ENCODE measurements at regions not wholly inside any gene's neighbourhood (a gene's known extent, or its start where the extent isn't known, plus 50 kb on each side); places are given as distances from the start of the nearest gene placed in this dataset.

DNA sequence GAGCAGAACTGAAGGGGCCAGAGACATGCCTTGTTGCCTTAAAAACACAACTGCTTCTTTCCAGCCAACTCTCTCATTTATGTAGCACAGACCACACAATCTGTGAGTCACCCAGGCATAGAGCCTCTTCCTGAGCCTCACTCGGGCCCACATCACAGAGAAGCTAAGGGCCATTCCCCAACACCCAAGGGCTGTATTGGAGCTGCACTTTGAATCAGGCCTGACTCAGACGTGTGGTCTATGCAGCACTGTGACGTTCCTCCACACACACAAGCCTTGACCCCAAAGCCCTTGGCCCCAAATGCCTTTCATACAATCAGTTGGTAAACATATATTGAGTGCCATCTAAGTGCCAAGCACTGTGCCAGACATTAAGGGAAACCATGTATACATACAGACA lies 308.9 kb upstream of the DYNLRB2 start:
- WGBS, 2 donors (ENCODE audit: low coverage in 1 of 2) = 38 to 100% methylated on average over 1 of the region's 3 CpGs
- H3K9me3 ChIP-seq = peaks cover 0 to under 1% (median 0%) of the 10 kb centered on the region in 3 donors
- H3K36me3 ChIP-seq = no peaks in the 10 kb centered on the region
- no peak overlapping the region for H3K4me3 ChIP-seq
- TF ChIP-seq CTCF (IDR thresholded peaks at IDR 0.05) (no peak), EP300 (IDR thresholded peaks at IDR 0.05) (no peak), POLR2A (IDR thresholded peaks at IDR 0.05) (no peak), POLR2AphosphoS5 (IDR thresholded peaks at IDR 0.05) (no peak)
- H3K27me3 ChIP-seq = no peaks in the 10 kb centered on the region
- no peak overlapping the region for H3K27ac ChIP-seq
- no peak for ATAC-seq
- peaks cover 0 to 3% (median 0%) of the 10 kb centered on the region in 3 donors for H3K4me1 ChIP-seq

DNA sequence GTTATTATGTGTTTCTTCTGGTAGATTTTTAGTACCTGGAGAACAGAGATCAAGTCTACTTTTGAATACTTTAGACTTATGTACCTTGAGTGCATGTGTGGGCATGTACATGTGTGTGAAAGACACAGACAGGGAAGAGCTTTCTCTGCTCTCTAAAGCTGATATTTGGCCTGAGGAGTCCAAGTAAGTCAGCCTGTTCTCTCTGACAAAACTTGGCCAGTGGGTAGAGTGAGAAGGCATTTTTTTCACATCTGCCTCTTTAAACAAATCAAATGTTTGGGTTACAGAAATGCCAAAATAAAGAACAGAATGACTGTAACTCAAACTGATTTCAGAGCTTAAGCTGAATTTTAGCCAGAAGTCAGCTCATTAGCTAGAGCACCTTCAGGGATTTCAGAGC lies 309.7 kb upstream of the DYNLRB2 start:
- H3K4me1 ChIP-seq = peaks cover 0 to 3% (median 0%) of the 10 kb centered on the region in 3 donors
- TF ChIP-seq EP300 (IDR thresholded peaks at IDR 0.05) = no peak
- TF ChIP-seq POLR2AphosphoS5 (IDR thresholded peaks at IDR 0.05) = no peak
- H3K4me3 ChIP-seq = no peak overlapping the region
- no peak overlapping the region for H3K27ac ChIP-seq
- no peaks in the 10 kb centered on the region for H3K27me3 ChIP-seq
- no peak for ATAC-seq
- peaks cover 0 to 8% (median 0%) of the 10 kb centered on the region in 3 donors for H3K9me3 ChIP-seq
- H3K36me3 ChIP-seq = no peaks in the 10 kb centered on the region

DNA sequence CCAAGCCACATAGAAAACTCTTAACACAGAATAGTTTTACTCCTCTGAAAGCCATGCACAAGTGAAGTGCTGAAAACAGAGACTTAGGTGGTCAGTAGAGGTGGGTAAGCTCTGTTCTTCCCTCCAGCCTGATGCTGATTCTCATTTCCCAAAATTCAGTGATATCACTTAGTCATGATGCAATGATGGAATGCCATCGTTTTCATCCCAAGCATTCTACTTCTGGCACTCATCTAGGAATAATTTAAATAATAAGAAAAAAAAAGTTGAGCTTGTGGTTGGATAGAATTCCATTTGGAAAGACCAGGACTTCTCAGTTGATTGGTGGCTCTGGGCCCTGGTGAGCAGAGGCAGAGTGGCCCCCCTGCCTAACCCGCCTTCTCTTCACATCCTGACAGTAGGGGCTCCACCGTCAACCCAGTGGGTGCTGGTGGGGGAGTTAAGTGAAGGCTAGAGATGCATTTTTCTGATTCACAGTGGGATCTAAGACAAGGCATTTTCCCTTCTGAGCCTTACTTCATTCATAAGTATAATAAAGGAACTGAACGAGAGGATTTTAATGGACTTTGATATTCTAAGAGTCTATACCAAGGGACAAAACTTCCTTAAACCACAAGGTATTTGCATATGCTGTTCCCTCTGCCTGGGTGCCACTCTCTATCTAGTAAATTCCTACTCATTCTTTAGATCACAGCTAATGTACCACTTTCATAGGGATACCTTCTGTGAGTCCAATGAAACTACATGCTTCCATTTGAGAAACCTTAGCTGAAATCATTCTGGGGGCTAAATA lies 310.3 kb upstream of the DYNLRB2 start:
- WGBS, 2 donors (ENCODE audit: low coverage in 1 of 2) = 68 to 80% methylated on average over 2 to 4 of the region's 4 CpGs
- ATAC-seq = no peak
- H3K27me3 ChIP-seq = no peaks in the 10 kb centered on the region
- peaks cover 0 to 3% (median 0%) of the 10 kb centered on the region in 3 donors for H3K4me1 ChIP-seq
- H3K9me3 ChIP-seq = peaks cover 0 to 11% (median 0%) of the 10 kb centered on the region in 3 donors
- H3K27ac ChIP-seq = no peak overlapping the region
- TF ChIP-seq POLR2AphosphoS5 (IDR thresholded peaks at IDR 0.05) = no peak
- TF ChIP-seq POLR2A (IDR thresholded peaks at IDR 0.05) = no peak
- TF ChIP-seq EP300 (IDR thresholded peaks at IDR 0.05) = no peak
- no peak for TF ChIP-seq CTCF (IDR thresholded peaks at IDR 0.05)
- H3K4me3 ChIP-seq = no peak overlapping the region
- no peaks in the 10 kb centered on the region for H3K36me3 ChIP-seq

- Histone ChIP-seq H3K4me3 (no peak overlapping the region), H3K27ac (no peak overlapping the region), H3K36me3 (no peaks in the 10 kb centered on the region), H3K9me3 (peaks cover 0 to 11% (median 0%) of the 10 kb centered on the region in 3 donors), H3K27me3 (no peaks in the 10 kb centered on the region), H3K4me1 (peaks cover 0 to 3% (median 0%) of the 10 kb centered on the region in 3 donors)
- no peak for TF ChIP-seq POLR2A (IDR thresholded peaks at IDR 0.05)
- no peak for TF ChIP-seq EP300 (IDR thresholded peaks at IDR 0.05)
- TF ChIP-seq POLR2AphosphoS5 (IDR thresholded peaks at IDR 0.05) = no peak
- no peak for TF ChIP-seq CTCF (IDR thresholded peaks at IDR 0.05)
- ATAC-seq = no peak
These were observed 314.3 kb upstream of the DYNLRB2 start for GRCh38 chr16:80226499-80226898.

DNA sequence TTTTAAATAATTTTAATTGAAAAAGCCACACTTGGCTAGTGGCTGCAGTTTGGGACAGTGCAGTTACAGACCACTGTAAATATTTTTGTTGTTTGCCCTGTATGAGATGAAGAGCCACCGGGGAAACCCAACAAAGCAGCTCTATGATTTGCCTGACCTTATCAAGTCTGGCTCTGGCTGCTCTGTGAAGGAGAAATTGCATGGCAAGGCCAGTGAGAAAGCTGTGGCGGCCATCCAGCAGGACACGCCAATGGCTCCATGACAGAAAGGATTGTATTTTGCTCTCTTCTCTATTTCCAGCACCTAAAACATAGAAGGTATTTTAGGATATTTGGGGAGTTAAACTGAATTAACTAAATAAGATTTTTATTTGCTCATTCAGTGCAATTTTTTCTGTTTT lies 330.0 kb upstream of the DYNLRB2 start:
- H3K4me3 ChIP-seq = no peak overlapping the region
- no peaks in the 10 kb centered on the region for H3K4me1 ChIP-seq
- H3K36me3 ChIP-seq = no peaks in the 10 kb centered on the region
- peaks cover 0 to 12% (median 0%) of the 10 kb centered on the region in 3 donors for H3K9me3 ChIP-seq
- H3K27ac ChIP-seq = no peak overlapping the region
- 44 to 71% methylated on average over 2 to 3 of the region's 3 CpGs for WGBS, 2 donors (ENCODE audit: low coverage in 1 of 2)
- TF ChIP-seq POLR2AphosphoS5 (IDR thresholded peaks at IDR 0.05) = no peak
- no peak for TF ChIP-seq CTCF (IDR thresholded peaks at IDR 0.05)
- TF ChIP-seq POLR2A (IDR thresholded peaks at IDR 0.05) = no peak
- TF ChIP-seq EP300 (IDR thresholded peaks at IDR 0.05) = no peak
- no peak for ATAC-seq
- H3K27me3 ChIP-seq = no peaks in the 10 kb centered on the region
